Ovary (tissue), 7 donors: ENCODE measurements at regions not wholly inside any gene's neighbourhood (a gene's known extent, or its start where the extent isn't known, plus 50 kb on each side); places are given as distances from the start of the nearest gene placed in this dataset.

Experiments used
- DNase-seq, 5 donors: peaks; one replicate each; pipeline ENCODE4 v3.0.0-alpha.2; 2019 to 2020
- H3K27ac ChIP-seq, 2 donors: fragments of 200-600 bp; one replicate each; pipeline versions ENCODE4 v1.5.1 to v1.8.0; 2019 to 2022
- H3K27me3 ChIP-seq: fragments of 200-600 bp; one replicate; pipeline ENCODE4 v1.8.0; 2022
- H3K36me3 ChIP-seq: fragments of 200-600 bp; sonication (generic); one replicate; pipeline ENCODE4 v1.5.1; 2019
- H3K4me1 ChIP-seq: one replicate; pipeline ENCODE4 v1.8.1; 2013; ENCODE audit warnings: mild to moderate bottlenecking, moderate library complexity; ENCODE audit not compliant: insufficient read depth
- H3K4me3 ChIP-seq: fragments of 200-600 bp; sonication (generic); one replicate; pipeline ENCODE4 v1.5.1; 2017
- H3K9me3 ChIP-seq, 2 donors: fragments of 200-600 bp in 1 of 2; sonication (generic) in 1 of 2; one replicate each; pipeline versions ENCODE4 v1.5.1 to v1.8.1; 2013 to 2019; ENCODE audit warnings: mild to moderate bottlenecking in 1 of 2, moderate library complexity in 1 of 2
- CTCF ChIP-seq, 3 donors: fragments of 450-650 bp in 2 of 3; fragments of 200-600 bp in 1 of 3; IDR thresholded peaks; one replicate each; pipeline versions ENCODE4 v1.5.1 to v1.8.0; 2016 to 2022; ENCODE audit warnings: antibody characterized with exemption in 3 of 3, mild to moderate bottlenecking in 1 of 3
- EP300 ChIP-seq: sonication (generic); formaldehyde crosslinking; IDR thresholded peaks from one replicate; pipeline ENCODE4 v1.6.1; 2017; ENCODE audit warnings: antibody characterized with exemption
- POLR2A ChIP-seq: fragments of 450-650 bp; IDR thresholded peaks from one replicate; pipeline ENCODE4 v1.6.1; 2017; ENCODE audit warnings: antibody characterized with exemption, mild to moderate bottlenecking, moderate library complexity
- WGBS, 3 donors: extraction: QIAGEN DNeasy Blood & Tissue Kit in 1 of 3; methylation state at CpG; one replicate each; pipeline versions ENCODE4 v1.1.5 to v1.1.7; 2013 to 2017; 5-methylcytosine and 5-hydroxymethylcytosine counted together
- intact Hi-C, 4 donors: fragments of 100-400 bp; cut with DNase I; formaldehyde crosslinking; loops; one replicate each; pipeline versions ENCODE4 v1.11.0 to v1.15.1; 2022 to 2023
- donor health status: DM: no; HTN: no; CAD: no; lungs with moderate emphysema.
- donor health status: DM: no; HTN: no; CAD: no.
- donor health status: Bipolar disorder and iron deficiency.
- donor health status: DM: no; HTN: no; CAD: no.
- donor health status: DM: yes; HTN: yes; CAD: no.

- TF ChIP-seq POLR2A, result no peak
- no peak for TF ChIP-seq CTCF (IDR thresholded peaks at IDR 0.05)
- TF ChIP-seq EP300, result no peak
- no peaks in the 10 kb centered on the region for H3K4me1 ChIP-seq
- no peaks in the 10 kb centered on the region for H3K27me3 ChIP-seq
- 36 to 48% (median 45%) methylated on average over 4 of the region's 4 CpGs for WGBS, 3 donors
- no peak overlapping the region for H3K27ac ChIP-seq
- intact Hi-C loops, result no loop called here
- H3K36me3 ChIP-seq, result no peaks in the 10 kb centered on the region
- DNase-seq, result no peak
- H3K4me3 ChIP-seq, result no peak overlapping the region
- H3K9me3 ChIP-seq, result no peaks in the 10 kb centered on the region
Measured at GRCh38 chr12:108441549-108441948, 73.5 kb upstream of the FICD start.

- intact Hi-C loops, result no loop called here
- no peak for TF ChIP-seq EP300
- TF ChIP-seq CTCF (IDR thresholded peaks at IDR 0.05), result no peak
- no peak for TF ChIP-seq POLR2A
- DNase-seq, result no peak
- H3K4me1 ChIP-seq, result no peaks in the 10 kb centered on the region
- H3K4me3 ChIP-seq, result no peak overlapping the region
- H3K27me3 ChIP-seq, result no peaks in the 10 kb centered on the region
- H3K36me3 ChIP-seq, result no peaks in the 10 kb centered on the region
- WGBS, 3 donors, result 75 to 86% (median 76%) methylated on average over 2 of the region's 2 CpGs
- H3K27ac ChIP-seq, result no peak overlapping the region
- no peaks in the 10 kb centered on the region for H3K9me3 ChIP-seq
Measured at GRCh38 chr12:108440736-108441135, 74.3 kb upstream of the FICD start.

GRCh38 chr12:108438667-108439066, 76.4 kb upstream of the FICD start:
- no peak for TF ChIP-seq EP300
- no peak for TF ChIP-seq POLR2A
- TF ChIP-seq CTCF (IDR thresholded peaks at IDR 0.05), result no peak
- H3K27ac ChIP-seq, result no peak overlapping the region
- H3K4me1 ChIP-seq, result no peaks in the 10 kb centered on the region
- DNase-seq, result no peak
- intact Hi-C loops, result no loop called here
- H3K9me3 ChIP-seq, result no peaks in the 10 kb centered on the region
- no peak overlapping the region for H3K4me3 ChIP-seq
- H3K36me3 ChIP-seq, result no peaks in the 10 kb centered on the region
- 64 to 81% (median 73%) methylated on average over 1 of the region's 1 CpG for WGBS, 3 donors
- no peaks in the 10 kb centered on the region for H3K27me3 ChIP-seq

- DNase-seq, result no peak
- no peaks in the 10 kb centered on the region for H3K9me3 ChIP-seq
- no peaks in the 10 kb centered on the region for H3K36me3 ChIP-seq
- no peak overlapping the region for H3K27ac ChIP-seq
- H3K4me3 ChIP-seq, result no peak overlapping the region
- intact Hi-C loops, result no loop called here
- TF ChIP-seq CTCF (IDR thresholded peaks at IDR 0.05) (no peak), POLR2A (no peak), EP300 (no peak)
- no peaks in the 10 kb centered on the region for H3K27me3 ChIP-seq
- WGBS, 3 donors, result 82 to 90% (median 85%) methylated on average over 8 of the region's 8 CpGs
- no peaks in the 10 kb centered on the region for H3K4me1 ChIP-seq
Measured at GRCh38 chr12:108432423-108433121, 82.5 kb upstream of the FICD start.
